Islet of Langerhans (tissue), 1 donor: ENCODE measurements at regions not wholly inside any gene's neighbourhood (a gene's known extent, or its start where the extent isn't known, plus 50 kb on each side); places are given as distances from the start of the nearest gene placed in this dataset.
"Not testable (repeated sequence)": the region's sequence is repeated elsewhere in the genome, so short reads cannot be mapped to it uniquely, and the experiment has no call there.

Experiments used
- FAIRE-seq: peaks from one replicate; lab custom pipeline; 2011; peaks lifted over from hg19 to GRCh38; lab: Jason Lieb, UNC

DNA sequence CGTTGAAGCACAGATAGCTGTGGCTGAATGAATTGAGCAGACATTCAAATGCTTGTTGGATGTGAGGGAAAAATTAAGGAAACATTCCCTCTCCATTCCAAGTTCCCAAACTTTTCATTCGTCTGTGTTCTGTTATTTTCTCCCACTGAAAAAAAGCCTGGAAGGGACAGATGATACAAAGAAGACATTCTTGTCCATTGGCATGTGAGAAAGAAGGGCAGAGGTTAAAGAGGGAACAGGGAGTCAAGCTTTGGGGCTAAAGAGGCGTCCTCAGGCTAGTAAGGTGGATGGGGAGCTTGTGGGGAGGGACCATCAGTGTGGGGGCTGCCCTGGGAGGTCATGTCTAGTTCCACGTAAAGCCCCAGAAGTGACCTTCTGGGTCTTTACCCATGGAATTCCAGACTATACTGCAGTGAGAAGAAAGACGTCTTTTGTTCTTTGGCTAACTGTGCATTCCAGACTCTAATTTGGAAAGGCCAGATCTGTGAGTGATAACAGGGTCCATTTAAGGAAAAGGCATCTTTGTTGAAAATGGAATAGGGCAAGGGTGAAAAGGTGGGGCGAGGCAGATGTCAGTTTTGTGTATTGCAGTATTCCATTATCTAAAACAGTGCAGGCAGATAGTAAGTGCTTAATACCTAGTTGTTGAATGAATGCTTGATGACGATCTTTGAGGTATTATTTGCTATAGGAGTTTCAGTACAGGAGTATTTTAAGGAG, 117.5 kb downstream of the SOX4 start:
- no peak for FAIRE-seq

GRCh38 chr6:21712213-21712612, 118.7 kb downstream of the SOX4 start:
- FAIRE-seq, result no peak

- FAIRE-seq, result no peak
Observed at GRCh38 chr6:21713481-21713880, 119.9 kb downstream of the SOX4 start.

DNA sequence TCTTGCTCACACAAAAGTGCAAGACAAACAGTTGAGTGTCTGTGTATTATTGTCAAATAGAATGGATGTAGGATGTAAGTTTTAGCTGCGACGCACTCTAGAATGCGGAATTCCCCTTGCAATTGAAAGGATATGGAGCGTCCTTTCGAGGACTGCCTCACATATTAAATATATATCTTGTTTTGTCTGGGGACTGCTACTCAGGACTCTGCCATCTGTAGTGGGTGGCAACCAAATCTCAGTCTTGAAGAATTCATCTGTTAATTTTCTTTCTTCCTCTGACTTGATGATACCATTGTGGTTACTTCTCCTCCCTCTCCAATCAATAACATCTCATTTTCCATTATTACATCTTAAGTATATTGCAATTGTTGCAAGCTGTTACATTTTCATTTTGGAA, 121.6 kb downstream of the SOX4 start:
- no peak for FAIRE-seq

DNA sequence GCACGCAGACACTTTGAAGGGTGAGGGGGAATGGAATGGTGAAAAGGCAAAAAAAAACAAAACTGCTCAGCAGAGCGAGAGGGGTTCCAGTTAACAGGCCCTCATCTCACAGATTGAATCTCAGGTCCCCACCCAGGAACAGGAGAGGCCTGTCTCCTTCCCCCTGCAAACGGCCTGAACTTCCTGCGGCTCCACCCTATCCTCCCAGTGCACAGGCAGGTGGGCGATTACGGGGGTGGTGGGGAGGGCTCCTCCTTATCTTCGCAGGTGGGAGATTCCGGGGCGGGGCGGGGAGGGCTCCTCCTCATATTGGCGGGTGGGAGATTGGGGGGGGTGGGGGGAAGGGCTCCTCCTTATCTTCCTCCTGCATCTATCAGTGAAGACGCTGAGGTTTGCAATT, 129.0 kb downstream of the SOX4 start:
- no peak for FAIRE-seq

- FAIRE-seq, result no peak
Observed at GRCh38 chr6:21726676-21727075, 133.1 kb downstream of the SOX4 start.

DNA sequence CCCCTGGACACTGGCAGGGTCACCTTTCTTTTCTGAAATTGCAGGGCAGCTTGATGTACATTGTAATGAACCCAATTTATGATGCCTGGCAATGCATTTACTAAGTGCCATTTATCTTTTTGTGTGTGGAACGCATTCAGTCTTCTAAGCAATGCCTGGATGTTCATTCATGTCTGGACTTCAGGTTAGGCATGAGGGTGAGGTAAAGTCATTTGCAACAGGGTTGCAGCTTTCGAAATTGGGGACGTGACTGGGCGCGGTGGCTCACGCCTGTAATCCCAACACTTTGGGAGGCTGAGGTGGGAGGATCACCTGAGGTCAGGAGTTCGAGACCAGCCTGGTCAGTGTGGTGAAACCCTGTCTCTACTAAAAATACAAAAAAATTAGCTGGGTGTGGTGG, 134.6 kb downstream of the SOX4 start:
- no peak for FAIRE-seq

DNA sequence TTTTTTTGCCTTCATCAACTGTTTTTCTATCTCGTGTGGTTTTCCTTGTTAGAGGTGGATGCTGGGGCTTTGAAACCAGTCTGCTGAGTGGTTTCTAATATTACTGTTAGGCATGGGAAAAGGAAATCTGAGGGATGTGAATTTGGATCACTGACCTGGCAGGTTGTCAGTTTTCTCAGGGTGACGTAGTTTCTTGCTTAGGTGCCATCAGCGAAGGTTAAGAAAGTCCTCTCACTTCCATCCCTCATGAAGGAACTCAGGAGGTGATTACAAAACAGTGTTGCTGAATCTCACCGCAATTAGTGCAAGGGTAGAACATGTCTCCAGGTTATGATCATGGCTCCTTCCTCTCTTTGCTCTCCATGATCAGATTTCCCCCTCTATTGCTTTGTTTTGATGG, 135.9 kb downstream of the SOX4 start:
- no peak for FAIRE-seq

DNA sequence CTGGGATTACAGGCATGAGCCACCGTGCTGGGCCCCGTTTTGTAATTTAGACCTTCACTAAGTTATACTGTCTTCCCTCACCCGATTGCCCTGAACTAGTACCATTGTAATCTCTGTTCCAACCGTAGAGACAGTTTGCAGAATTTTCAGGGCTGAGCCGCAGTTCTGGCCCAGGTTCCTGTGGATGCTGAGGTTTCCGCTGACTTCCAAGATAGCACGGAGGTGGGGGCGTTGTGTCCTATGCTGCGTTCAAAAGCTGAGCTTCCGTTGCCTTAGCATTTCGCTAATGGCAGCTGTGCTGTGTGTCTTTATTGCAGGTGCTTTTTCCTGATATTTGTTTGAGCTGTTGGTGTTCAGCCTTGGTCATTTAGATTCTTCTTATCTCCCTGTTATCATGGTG, 137.0 kb downstream of the SOX4 start:
- no peak for FAIRE-seq

GRCh38 chr6:21731411-21732031, 138.0 kb downstream of the SOX4 start:
- FAIRE-seq, result no peak

- FAIRE-seq, result not testable (repeated sequence)
Observed at GRCh38 chr6:21732032-21732730, 138.6 kb downstream of the SOX4 start.

DNA sequence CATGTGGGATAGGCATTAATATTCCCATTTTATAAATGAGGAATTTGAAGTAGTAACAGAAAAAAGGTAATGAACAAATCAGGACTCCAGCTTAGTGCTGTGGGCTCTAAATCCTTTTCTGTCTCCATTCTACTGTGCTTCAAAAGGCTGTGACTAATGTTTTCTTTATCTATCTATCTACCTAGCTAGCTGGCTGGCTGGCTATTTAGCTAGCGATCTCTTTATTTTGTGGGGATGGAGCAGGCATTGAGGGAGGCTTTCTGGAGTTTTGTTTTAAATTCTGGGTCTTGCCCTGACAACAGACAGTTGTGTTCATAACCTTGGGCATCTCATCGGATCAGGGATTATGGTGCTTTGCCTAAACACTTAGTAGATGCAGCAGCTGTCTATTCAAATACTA, 139.2 kb downstream of the SOX4 start:
- FAIRE-seq, result no peak

DNA sequence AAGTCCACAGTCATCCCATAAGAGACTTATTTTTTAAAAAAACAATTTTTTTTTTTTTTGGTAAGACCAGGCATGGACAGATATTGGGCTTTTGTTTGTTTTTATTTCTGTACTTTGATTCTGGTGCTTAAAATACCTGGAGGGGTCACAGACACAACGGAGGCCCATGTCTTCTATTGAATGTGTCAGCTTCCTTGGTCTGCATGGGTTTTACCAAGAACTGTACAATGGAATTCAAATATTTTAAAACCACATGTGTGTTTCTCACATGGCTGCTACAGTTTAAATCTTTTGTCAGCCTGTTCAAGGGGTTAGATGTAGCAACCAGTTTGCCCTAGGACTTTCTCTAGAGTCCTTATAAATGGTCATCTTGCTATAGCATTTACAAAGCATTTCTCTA, 139.8 kb downstream of the SOX4 start:
- no peak for FAIRE-seq

DNA sequence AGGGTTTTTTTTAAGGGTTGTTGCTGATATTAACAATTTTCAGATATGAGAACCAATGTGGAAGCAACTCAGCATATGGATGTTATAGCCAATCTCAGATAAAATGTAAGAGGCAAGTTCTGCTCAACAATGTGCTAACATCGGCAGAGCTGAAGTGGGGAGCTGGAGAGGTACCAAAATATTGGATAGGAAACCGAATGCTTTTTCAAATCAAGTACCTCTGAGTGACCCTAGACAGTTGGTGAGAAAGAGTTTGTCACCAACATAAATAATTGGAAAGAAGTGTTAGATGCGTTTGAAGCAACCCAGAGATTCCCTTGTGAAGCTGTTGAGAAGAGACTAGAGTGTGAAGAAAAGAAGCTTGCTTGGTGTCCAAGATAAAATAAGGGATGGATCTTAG, 140.7 kb downstream of the SOX4 start:
- no peak for FAIRE-seq

- no peak for FAIRE-seq
Observed at GRCh38 chr6:21738180-21739094, 144.9 kb downstream of the SOX4 start.

DNA sequence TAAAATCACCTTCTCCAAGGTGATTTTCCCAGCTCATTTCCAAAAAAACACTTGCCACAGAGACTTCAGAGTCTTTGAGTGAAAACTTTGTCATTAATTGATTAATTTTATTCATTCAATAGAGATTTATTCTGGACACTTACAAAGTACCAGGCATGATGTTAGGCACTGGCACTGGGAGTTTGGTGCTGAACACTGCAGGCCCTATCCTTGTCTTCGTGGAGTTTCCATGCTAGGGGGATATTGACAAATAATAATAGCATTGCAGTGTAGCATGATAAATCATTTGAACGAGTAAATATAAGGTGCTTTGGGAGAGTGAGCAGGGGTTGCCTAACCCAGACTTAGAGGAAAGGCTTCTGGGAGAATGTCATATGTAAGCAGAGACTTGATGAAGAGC, 145.7 kb downstream of the SOX4 start:
- no peak for FAIRE-seq

- FAIRE-seq, result no peak
Observed at GRCh38 chr6:21739838-21740237, 146.3 kb downstream of the SOX4 start.

- peak; percentile 71 for FAIRE-seq
Observed at GRCh38 chr6:21740376-21741124, 147.0 kb downstream of the SOX4 start.

- FAIRE-seq, result peak; percentile 55
Observed at GRCh38 chr6:21741221-21742109, 147.9 kb downstream of the SOX4 start.

- no peak for FAIRE-seq
Observed at GRCh38 chr6:21742238-21742660, 148.7 kb downstream of the SOX4 start.

- FAIRE-seq, result no peak
Observed at GRCh38 chr6:21744331-21744730, 150.8 kb downstream of the SOX4 start.
